LNCAP (cell line): ENCODE measurements at regions not wholly inside any gene's neighbourhood (a gene's known extent, or its start where the extent isn't known, plus 50 kb on each side); places are given as distances from the start of the nearest gene placed in this dataset.

ENCODE experiments used
- CTCF ChIP-seq: fragments of 450-650 bp; IDR thresholded peaks from 2 replicates; pipeline ENCODE4 v1.5.1; 2017; ENCODE audit warnings: mild to moderate bottlenecking

DNA sequence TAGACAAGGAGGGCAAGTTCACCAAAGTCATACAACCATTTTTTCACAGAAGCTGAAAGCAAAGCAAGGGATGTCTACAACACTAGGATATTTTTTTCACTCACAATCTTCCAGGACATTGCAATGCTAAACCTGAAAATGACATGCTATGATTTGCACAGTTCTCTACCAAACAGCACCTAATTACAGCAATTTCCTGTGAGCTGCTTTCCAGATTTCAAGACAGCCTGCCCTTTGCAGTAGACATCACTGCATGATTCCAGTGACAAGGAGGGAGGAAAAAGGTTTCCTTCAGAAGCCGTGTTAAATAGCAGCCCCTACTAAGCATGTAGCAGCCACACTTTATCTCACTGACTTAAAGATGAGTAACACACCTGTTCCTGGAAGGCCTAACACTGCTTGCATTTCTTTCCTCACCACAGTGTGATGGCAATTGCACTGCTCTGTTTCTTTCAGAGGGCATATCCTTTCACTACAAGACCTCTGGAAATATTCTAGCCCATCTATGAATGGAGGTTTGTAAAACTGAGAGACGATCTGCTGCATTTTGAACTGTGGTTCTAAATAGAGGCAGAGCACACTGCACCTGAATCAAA lies 97.1 kb downstream of the DUSP10 start:
- TF ChIP-seq CTCF = no peak

- no peak for TF ChIP-seq CTCF
Measured at GRCh38 chr1:221648201-221648600, 93.7 kb downstream of the DUSP10 start.
